SK-N-SH treated with all-trans-retinoic acid at 6 μM for 48 hours (cell line): ENCODE measurements at regions not wholly inside any gene's neighbourhood (a gene's known extent, or its start where the extent isn't known, plus 50 kb on each side); places are given as distances from the start of the nearest gene placed in this dataset.

ENCODE experiments used
- ARNTL ChIP-seq: fragments of 450-650 bp; formaldehyde crosslinking; IDR thresholded peaks from 2 replicates; pipeline ENCODE4 v1.5.0; 2020; ENCODE audit warnings: low read depth, mild to moderate bottlenecking, moderate library complexity, borderline replicate concordance
- BACH2 ChIP-seq: fragments of 250-450 bp; sonication (Bioruptor Pico); IDR thresholded peaks from 2 replicates; pipeline ENCODE4 v1.9.0; 2021; ENCODE audit warnings: mild to moderate bottlenecking, borderline replicate concordance
- PPARA ChIP-seq: fragments of 250-450 bp; sonication (Bioruptor Pico); IDR thresholded peaks from 2 replicates; pipeline ENCODE4 v1.5.0; 2020; ENCODE audit warnings: mild to moderate bottlenecking, borderline replicate concordance
- RARB ChIP-seq: fragments of 250-450 bp; sonication (Bioruptor Pico); IDR thresholded peaks from 2 replicates; pipeline ENCODE4 v1.8.0; 2021; ENCODE audit warnings: mild to moderate bottlenecking, moderate library complexity
- ZC3H10 ChIP-seq: fragments of 250-450 bp; sonication (Bioruptor Pico); IDR thresholded peaks from 2 replicates; pipeline ENCODE4 v1.5.1; 2021; ENCODE audit warnings: mild to moderate bottlenecking, moderate library complexity
- ZFP30 ChIP-seq: fragments of 450-650 bp; formaldehyde crosslinking; IDR thresholded peaks from 2 replicates; pipeline ENCODE4 v1.5.0; 2022; ENCODE audit warnings: mild to moderate bottlenecking, moderate library complexity
- ZNF565 ChIP-seq: fragments of 450-650 bp; formaldehyde crosslinking; conservative IDR thresholded peaks from 2 replicates; pipeline ENCODE4 v1.5.0; 2020; ENCODE audit warnings: low read depth, mild to moderate bottlenecking, moderate library complexity
- TF ChIP-seq, protein P1 (sequence below): fragments of 250-450 bp; sonication (Bioruptor Pico); IDR thresholded peaks from 2 replicates; pipeline ENCODE4 v1.8.0; 2021; ENCODE audit warnings: low read depth, mild to moderate bottlenecking, moderate library complexity, borderline replicate concordance
- TF ChIP-seq, protein P2 (sequence below): fragments of 250-450 bp; sonication (Bioruptor Pico); IDR thresholded peaks from 2 replicates; pipeline ENCODE4 v1.8.0; 2020; ENCODE audit warnings: mild to moderate bottlenecking, moderate library complexity, borderline replicate concordance

DNA sequence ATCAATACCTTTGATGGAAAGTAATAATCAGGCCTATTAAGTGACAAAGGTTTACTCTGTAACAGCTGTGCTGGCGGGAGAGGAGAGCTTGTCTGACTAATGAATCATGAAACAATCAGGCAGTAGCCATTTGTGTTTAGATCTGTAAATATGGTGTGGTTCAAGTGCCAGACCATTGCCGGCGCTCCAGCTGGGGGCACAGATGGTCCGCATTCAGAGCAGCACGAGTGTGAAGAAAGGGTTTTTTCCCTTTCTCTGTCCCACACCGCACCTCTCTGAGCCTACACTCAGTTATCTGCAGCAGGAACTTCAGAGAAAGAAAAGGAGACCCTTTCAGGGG lies 111.3 kb upstream of the PAQR3 start:
- TF ChIP-seq ZC3H10 (CRISPR knock-in tag) (no peak), PPARA (CRISPR knock-in tag) (no peak), BACH2 (no peak), RARB (CRISPR knock-in tag) (no peak), ZFP30 (CRISPR knock-in tag) (no peak), ZNF565 (no peak), ARNTL (CRISPR knock-in tag) (no peak)
- TF ChIP-seq, protein P1, sequence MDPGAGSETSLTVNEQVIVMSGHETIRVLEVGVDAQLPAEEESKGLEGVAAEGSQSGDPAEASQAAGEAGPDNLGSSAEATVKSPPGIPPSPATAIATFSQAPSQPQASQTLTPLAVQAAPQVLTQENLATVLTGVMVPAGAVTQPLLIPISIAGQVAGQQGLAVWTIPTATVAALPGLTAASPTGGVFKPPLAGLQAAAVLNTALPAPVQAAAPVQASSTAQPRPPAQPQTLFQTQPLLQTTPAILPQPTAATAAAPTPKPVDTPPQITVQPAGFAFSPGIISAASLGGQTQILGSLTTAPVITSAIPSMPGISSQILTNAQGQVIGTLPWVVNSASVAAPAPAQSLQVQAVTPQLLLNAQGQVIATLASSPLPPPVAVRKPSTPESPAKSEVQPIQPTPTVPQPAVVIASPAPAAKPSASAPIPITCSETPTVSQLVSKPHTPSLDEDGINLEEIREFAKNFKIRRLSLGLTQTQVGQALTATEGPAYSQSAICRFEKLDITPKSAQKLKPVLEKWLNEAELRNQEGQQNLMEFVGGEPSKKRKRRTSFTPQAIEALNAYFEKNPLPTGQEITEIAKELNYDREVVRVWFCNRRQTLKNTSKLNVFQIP (CRISPR knock-in tag), result no peak
- TF ChIP-seq, protein P2, sequence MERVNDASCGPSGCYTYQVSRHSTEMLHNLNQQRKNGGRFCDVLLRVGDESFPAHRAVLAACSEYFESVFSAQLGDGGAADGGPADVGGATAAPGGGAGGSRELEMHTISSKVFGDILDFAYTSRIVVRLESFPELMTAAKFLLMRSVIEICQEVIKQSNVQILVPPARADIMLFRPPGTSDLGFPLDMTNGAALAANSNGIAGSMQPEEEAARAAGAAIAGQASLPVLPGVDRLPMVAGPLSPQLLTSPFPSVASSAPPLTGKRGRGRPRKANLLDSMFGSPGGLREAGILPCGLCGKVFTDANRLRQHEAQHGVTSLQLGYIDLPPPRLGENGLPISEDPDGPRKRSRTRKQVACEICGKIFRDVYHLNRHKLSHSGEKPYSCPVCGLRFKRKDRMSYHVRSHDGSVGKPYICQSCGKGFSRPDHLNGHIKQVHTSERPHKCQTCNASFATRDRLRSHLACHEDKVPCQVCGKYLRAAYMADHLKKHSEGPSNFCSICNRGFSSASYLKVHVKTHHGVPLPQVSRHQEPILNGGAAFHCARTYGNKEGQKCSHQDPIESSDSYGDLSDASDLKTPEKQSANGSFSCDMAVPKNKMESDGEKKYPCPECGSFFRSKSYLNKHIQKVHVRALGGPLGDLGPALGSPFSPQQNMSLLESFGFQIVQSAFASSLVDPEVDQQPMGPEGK (CRISPR knock-in tag), result no peak
